ENCODE measurements at regions not wholly inside any gene's neighbourhood (a gene's known extent, or its start where the extent isn't known, plus 50 kb on each side); places are given as distances from the start of the nearest gene placed in this dataset.
A peak's percentile ranks its signal among the peaks of the same experiment; 100 is the strongest.
"Not testable (repeated sequence)": the region's sequence is repeated elsewhere in the genome, so short reads cannot be mapped to it uniquely, and the experiment has no call there.

GRCh38 chr7:115218076-115218475, 296.2 kb downstream of the MDFIC start:
- no peak for DNase-seq (ENCODE audit: low read depth, low spot score)

DNA sequence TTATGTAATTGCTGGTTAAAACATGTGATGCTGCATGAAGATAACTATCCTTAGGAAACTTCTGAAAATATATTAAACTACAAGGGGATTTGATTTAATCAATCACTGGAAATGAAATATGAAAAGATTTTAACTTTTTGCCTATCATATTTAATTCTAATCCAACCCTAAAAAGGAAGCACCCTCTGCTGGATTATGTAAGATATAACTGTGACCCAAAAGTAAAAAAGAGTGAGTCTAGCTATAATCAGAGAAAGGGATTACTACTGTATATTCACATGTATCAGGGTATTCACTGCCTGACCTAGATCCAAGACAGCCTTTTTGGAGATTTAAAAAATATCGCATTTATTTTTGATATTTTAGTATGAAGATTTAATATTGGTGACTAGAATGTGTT, 295.5 kb downstream of the MDFIC start:
- no peak for DNase-seq (ENCODE audit: low read depth, low spot score)

GRCh38 chr7:115216652-115217051, 294.8 kb downstream of the MDFIC start:
- no peak for DNase-seq (ENCODE audit: low read depth, low spot score)

DNA sequence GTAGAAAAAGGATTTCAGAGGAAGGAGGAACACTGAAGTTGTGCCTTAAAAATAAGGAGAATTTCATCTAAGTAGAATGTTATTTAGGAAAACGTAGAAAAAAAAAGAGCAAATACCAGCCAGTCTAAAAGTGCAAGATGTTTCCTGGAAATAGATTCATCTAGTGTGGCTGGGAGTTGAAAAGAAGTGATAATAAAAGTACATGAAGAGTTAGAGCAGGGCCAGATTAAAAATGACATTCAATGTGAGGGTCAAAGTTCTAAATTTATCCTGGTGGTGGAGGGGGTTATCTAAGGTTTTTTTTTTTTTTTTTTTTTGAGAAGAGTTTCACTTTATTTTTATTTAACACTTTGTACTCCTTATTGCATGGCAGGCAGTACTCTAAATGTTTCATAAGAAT, 289.3 kb downstream of the MDFIC start:
- DNase-seq (ENCODE audit: low read depth, low spot score) = no peak

DNA sequence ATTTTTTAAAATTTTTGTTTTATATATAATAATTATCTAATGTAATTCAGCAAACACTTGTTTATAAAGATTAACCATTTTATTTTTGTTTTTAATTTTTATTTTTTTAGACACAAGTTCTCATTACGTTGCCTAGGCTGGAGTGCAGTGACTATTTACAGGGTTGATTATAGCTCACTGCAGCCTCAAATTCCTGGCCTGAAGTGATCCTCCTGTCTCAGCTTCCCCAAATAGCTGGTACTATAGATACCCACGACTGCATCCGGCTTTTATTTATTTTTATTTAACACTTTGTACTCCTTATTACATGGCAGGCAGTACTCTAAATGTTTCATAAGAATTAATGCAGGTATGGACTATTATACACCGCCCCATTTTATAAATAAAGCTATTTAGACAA, 288.7 kb downstream of the MDFIC start:
- no peak for DNase-seq (ENCODE audit: low read depth, low spot score)

- no peak for DNase-seq (ENCODE audit: low read depth, low spot score)
Observed at GRCh38 chr7:115208710-115209560, 287.0 kb downstream of the MDFIC start.

DNA sequence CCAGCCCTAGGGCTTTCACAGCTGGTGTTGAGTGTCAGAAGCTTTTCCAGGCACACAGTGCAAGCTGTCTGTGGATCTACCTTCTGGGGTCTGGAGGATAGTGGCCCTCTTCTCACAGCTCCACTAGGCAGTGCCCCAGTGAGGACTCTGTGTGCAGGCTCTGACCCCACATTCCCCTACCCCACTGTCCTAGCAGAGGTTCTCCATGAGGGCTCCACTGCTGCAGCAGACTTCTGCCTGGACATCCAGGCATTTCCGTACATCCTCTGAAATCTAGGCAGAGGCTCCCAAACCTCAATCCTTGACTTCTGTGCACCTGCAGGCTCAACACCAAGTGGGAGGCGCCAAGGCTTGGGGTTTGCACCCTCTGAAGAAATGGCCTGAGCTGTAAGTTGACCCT, 284.5 kb downstream of the MDFIC start:
- DNase-seq (ENCODE audit: low read depth, low spot score) = not testable (repeated sequence)

GRCh38 chr7:115198143-115198542, 276.2 kb downstream of the MDFIC start:
- DNase-seq (ENCODE audit: low read depth, low spot score) = no peak

DNA sequence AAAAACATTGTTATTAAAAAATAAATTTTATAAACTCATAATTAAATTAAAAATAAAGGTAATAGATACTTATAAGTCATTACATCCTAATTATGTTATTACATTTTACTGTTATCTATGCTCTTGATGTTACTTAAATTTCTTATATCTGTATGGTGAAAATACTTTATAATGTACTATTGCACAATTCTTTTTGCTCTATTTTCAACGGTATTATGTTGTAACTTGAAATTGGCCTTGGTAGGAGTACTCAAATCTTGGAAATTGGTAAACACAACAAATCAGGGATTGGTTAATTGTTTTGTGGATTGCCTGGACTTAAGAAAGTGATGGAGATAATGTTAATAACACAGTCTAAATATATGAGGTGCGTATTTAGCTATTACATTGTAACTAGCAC, 273.3 kb downstream of the MDFIC start:
- DNase-seq (ENCODE audit: low read depth, low spot score) = no peak

GRCh38 chr7:115191526-115191925, 269.6 kb downstream of the MDFIC start:
- DNase-seq (ENCODE audit: low read depth, low spot score) = no peak

DNA sequence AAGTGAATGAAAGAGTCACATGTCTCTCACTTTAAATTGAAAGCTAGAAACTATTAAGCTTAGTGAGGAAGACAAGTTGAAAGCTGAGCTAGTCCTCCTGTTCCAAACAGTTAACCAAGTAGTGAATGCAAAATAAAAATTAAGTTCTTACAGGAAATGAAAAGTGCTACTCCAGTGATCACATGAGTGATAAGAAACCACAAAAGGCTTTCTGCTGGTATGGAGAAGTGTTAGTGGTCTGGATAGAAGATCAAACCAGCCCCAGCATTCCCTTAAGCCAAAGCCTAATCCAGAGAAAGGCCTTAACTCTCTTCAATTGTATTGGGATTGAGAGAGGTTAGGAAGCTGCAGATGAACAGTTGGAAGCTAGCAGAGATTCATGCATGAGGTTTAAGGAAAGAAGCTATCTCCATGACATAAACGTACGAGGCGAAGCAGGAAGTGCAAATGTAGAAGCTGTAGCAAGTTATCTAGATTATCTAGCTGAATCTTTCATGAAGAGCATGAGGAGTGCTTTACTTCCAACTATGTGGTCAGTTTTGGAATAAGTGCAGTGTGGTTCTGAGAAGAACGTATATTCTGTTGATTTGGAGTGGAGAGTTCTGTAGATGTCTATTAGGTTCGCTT, 261.6 kb downstream of the MDFIC start:
- DNase-seq (ENCODE audit: low read depth, low spot score) = no peak

DNA sequence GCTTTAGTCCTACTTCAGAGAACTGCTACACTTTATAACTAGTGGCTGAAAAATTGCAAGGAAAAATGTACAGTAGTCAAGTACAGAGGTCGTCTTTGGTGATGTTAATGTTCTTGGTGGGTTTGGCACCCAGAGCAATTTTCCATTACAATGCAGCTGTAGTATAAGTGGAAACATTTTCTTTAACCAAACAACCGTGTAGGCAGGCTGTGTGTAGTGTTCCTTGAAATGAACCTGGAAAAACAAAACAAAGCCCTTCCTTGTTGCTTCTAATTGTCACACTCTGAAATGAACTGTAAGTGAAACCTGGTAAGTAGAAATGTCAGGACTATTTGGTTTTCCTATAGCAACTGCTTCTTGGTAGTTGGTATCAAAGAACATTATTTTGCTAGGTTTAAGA, 256.9 kb downstream of the MDFIC start:
- DNase-seq (ENCODE audit: low read depth, low spot score) = no peak

GRCh38 chr7:115177823-115178222, 255.9 kb downstream of the MDFIC start:
- no peak for DNase-seq (ENCODE audit: low read depth, low spot score)

- no peak for DNase-seq (ENCODE audit: low read depth, low spot score)
Observed at GRCh38 chr7:115177103-115177502, 255.2 kb downstream of the MDFIC start.

DNA sequence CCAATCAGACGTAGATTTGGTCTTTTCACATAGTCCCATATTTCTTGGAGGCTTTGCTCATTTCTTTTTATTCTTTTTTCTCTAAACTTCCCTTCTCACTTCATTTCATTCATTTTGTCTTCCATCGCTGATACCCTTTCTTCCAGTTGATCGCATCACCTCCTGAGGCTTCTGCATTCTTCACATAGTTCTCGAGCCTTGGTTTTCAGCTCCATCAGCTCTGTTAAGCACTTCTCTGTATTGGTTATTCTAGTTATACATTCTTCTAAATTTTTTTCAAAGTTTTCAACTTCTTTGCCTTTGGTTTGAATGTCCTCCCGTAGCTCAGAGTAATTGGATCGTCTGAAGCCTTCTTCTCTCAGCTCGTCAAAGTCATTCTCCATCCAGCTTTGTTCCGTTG, 250.5 kb downstream of the MDFIC start:
- not testable (repeated sequence) for DNase-seq (ENCODE audit: low read depth, low spot score)

DNA sequence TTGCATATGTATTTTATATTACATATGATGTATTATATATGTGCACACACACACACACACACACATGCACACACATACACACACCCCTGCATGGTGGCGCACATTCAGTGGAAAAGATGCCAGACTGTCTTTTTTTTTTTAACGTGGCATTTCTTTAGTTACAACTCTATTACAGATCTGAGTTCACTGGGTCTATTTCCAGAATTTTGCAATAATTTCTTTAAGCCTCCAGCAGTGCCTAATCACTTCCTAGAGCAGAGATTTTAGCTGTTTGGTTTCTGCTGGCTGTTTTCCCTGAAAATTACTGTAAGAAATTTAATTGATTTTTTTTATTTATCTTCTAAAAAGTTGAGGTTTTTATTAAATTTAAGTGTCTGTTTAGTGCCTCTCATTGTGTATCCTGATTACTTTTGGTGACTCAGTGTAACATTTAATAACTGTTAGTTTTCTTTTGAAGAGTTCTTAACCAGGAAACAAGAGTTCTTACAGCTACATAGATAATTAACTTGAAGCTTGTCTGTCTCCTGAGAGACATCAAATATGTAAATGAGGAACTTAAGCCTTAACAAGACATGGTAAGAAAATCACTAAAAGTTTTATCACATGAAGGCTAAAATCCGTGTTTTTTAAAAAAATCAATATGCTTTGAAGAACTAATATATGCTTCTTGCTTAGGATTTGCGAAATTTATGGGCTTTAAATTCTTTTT, 232.0 kb downstream of the MDFIC start:
- DNase-seq (ENCODE audit: low read depth, low spot score) = no peak

DNA sequence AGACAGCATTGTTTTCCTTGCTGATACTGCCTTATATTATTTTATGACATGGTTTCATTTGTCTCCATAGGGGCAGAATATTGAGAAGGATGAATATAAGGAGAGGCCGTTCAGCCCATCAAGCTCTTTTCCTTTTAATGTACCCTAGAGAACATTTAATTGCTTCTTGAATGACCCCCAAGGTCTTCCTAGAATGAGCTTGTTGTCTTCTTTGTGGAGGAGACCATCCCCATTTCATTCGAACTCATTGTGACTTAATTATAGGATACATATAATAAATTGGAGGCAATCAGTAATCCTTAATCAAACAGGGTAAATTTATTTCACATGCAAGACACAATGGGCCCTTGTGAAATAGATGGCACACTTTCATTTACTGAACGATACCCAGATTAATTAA, 231.3 kb downstream of the MDFIC start:
- no peak for DNase-seq (ENCODE audit: low read depth, low spot score)

- no peak for DNase-seq (ENCODE audit: low read depth, low spot score)
Observed at GRCh38 chr7:115146148-115146547, 224.3 kb downstream of the MDFIC start.

- DNase-seq (ENCODE audit: low read depth, low spot score) = no peak
Observed at GRCh38 chr7:115145512-115145911, 223.6 kb downstream of the MDFIC start.

GRCh38 chr7:115137816-115138215, 215.9 kb downstream of the MDFIC start:
- no peak for DNase-seq (ENCODE audit: low read depth, low spot score)

DNA sequence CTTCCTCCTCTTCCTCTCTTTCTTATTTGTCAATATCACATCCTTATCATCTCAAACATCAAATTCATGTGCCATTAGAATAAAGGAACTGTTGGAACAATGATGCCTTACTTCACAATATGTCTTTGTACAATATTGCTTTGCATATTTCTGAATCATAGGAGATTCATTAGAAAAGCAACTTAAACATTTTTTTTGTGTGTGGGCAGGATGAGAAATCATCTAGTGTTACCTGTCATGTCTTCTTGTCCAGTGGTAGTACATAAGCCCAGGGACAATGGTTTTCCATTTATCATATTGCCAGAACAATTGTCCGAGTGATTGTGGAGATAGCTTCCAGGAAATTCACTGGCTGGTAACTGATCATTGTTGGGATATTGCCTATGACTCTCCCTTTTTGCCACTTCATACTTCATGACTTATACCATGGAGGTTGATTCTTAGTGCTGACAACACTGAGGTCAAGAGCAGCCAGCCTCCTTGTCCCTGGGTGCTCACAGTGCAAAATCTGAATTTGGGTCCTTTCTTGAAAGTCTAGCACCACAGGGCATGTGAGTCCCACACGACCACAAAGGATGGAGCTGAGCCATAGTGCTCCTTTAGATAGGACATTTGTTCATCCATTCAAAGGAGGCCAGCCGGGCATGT, 215.0 kb downstream of the MDFIC start:
- no peak for DNase-seq (ENCODE audit: low read depth, low spot score)

GRCh38 chr7:115135769-115136410, 214.0 kb downstream of the MDFIC start:
- DNase-seq (ENCODE audit: low read depth, low spot score) = peak; percentile 10

Measured in smooth muscle cell of the brain vasculature (primary cell).